ENCODE measurements at regions not wholly inside any gene's neighbourhood (a gene's known extent, or its start where the extent isn't known, plus 50 kb on each side); places are given as distances from the start of the nearest gene placed in this dataset.
"Not testable (repeated sequence)": the region's sequence is repeated elsewhere in the genome, so short reads cannot be mapped to it uniquely, and the experiment has no call there.

DNA sequence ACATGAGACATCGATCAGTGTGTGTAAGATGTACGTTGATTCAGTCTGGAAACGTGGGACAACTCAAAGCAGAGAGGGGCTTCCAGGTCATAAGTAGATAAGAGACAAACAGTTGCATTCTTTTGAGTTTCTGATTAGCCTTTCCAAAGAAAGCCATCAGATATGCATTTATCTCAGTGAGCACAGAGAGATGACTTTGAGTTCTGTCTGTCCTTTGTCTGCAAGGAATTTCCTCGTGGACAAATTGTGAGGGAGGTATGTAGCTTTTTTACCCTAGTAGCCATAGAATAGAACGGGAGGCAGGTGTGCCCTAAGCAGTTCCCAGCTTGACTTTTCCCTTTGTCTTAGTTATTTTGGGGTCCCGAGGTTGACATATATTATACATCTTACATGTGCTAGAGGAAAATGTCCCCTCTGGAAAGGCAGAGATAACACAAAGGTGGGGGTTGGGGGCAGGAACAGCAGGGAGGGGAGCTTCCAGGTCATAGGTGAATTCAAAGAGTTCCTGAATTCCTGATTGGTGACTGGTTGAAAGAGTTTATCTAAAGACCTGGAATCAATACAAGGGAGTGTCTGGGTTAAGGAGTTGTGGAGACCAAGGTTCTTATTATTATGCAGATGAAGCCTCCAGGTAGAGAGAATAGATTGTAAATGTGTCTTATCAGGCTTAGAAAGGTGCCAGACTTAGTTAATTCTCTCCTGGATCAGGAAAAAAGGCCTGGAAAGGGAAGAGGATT is 237.0 kb downstream of the NFATC2 start:
- no peak for DNase-seq

DNA sequence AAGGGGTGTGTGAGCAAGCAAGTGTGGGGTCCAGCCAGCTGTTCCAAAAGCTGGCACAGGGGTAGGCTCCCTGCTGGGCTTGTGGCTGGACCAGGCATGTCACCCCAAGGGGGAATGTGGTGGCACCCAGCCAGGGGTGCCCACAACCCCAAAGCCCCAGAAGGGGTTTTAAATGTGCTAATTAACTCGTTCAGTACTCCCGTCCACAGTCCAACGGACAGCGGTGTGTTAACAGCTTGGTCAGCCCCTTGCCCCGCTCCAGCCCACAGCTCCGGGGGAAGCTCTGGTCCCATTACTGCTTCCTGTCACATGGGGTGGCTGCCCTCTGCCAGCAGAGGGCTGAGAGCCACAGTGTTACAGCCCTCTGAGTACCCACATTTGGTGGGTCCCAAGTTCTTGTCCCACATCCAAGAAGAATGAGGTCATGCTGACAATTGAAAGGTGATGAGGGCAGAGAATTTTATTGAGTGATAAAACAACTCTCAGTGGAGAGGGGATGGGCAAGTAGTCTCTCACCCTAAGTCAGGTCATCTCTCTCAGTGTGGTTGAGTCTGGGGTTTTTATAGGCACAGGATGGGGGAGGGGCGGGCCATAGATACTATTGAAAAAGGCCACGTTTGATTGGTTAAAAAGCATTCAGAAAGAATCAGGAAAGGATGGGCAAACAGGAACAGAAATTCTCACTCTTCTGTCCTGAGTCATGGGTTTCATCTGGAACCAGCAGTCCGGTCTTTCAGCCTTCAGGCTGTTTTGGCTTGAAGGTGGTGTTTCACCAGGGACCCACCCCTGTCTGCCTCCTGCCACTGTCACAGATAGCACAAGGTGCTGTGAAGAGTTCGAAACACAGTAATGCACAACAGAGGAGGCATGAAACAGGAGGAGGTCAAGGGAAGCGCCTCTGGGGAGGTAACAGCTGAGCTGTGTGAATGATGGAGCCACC is 238.5 kb downstream of the NFATC2 start:
- DNase-seq = no peak

DNA sequence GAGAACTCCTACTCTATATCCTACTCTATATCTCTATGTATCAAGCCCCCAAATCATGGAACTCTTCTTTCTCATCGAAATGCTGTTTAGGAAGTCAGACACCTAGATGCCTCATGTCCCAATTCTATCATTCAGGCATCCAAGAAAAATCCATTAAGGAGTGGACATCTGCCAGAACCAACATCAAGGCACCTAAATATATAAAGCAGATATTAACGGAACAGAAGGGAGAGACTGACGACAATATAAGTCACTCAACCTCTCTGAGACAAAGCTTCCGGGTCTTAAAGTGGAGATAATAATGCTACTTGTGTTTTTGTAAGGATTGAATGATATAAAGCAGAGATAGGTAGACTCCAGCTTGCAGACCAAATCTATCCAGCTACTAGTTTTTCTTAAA is 241.5 kb downstream of the NFATC2 start:
- no peak for DNase-seq

DNA sequence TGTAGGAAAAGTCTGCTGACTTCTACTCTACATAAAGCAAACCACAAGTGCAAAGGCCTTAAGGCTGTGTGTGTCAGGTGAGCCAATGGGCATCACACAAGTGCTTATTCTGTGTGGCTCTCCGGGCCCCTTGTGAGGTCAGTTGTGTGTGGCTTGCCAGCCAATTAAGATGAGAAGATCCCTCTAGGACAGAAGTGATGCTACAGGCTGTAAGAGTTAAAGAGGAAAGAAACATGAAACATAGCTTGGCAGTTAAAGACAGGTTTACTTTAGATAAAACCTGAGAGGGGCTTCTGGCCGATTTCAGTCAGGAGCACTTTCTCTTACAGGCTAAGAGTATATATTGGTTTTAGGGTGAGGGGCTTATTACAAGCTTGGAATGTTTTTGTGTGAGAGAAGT is 242.4 kb downstream of the NFATC2 start:
- no peak for DNase-seq

DNA sequence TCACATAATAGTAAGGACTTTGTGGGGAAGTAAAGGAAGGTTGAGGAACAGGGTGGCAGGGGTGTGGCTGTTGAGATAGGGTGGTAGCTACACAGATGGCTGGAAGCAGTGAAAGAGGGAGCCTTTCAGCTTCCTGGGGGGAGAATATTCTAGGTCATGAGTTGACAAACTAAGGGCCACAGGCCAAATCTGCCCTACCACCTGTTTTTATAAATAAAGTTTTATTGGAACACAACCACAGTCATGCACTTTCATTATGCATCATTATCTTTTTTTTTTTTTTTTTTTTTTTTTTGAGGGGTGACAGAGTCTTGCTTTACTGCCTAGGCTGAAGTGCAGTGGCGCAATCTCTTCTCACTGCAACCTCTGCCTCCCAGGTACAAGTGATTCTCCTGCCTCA is 243.1 kb downstream of the NFATC2 start:
- DNase-seq = no peak

DNA sequence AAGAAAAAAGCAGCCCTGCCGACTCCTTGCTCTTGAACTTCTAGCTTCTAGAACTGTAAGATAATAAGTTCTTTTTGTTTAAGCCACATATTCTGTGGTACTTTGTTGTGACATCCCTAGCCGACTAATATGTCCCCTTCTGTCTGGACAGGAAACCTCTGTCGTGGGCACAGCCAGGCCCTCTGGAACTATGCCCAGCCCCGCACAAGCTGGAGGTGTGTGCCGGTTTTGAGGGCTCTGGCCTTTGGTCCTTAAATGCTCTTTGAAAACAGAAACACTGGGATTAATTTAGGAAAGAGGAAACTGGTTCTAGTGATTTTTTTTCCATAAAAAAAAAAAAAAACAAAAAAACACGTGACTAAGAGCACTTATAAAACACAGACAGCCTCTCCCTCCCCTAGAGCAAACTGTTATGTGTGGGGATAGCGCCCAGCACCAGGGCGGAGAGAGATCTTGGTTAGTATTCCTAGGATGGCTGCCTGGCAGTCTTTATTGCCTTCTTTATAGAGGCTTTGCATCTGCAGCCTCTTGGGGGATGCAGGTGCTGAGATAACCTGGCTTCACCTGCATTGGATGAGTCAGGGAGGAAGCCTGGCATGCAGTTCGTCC is 244.3 kb downstream of the NFATC2 start:
- no peak for DNase-seq

DNA sequence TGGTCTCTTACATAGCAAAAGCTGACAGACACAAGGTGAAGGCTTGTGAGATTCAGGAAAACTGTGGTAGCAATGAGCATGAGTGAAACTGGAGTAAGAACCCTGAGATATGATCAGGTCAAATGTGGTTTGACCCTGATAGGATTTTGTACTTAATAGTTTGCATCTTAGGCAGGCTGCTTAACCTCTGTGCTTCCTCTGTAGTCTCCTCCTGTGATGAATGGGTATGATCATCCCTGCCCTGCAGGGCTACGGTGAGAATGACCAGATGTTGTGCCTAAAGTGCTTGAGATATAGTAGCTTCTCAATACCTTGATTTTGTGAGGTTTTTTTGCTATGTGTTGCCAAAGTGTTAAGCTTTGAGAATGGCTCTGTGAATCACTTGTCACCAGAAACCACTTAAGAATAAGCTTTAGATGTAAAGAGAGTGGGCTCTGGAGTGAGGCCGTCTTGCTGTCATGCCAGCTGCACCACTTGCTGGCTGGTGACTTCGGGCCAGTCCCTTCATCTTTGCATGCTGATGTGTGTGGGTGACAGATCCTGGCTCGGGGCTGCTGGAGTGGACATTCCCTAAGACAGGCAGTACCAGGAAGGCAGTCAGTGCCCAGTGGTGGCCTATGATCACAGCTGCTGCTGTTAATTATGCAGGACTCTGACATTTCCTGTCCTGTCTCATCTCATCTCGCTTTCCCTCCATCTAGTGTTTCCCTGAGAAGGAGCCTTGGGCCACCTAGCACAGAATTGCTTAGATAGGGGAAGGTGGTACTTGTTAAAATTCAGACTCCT is 254.7 kb downstream of the NFATC2 start:
- no peak for DNase-seq

DNA sequence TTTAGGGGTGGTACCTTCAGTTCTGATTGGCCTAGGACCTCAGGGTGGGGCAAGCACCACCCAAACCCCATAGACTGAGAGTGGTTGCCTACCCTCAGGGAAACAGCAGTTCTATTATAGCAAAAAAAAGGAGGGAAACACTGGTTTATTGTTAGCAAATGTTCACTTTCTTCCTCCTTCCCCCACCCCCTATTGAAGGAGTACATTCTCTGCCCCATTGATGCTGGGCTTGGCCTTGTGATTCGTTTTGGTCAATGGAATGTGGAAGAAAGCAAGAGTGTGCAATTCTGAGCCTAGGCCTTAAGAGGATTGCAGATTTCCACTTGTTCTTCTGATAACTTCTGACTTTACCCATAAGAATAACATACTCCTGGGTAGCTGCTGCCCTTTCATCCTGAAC is 255.8 kb downstream of the NFATC2 start:
- DNase-seq = no peak

DNA sequence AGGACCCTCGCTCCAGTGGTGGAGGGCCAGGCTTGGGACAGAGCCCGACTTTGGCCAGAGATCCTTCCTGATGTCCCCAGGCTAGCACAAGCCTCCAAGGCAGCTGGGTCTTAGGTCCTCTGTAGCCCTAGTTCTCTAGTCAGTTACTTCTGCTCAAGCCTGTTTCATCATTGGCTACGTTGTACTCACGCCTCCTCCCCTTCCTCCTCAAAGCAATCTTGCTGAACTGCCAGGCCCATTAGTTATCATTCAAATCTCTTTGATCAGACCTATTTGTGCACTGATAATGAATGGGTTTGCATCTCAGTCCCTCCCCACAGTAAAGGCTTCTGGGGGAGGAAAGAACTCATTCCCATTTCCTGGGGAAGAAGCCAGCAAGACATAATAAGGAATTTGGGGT is 256.8 kb downstream of the NFATC2 start:
- peak in 1 of 2 donors; percentile 19 for DNase-seq

DNA sequence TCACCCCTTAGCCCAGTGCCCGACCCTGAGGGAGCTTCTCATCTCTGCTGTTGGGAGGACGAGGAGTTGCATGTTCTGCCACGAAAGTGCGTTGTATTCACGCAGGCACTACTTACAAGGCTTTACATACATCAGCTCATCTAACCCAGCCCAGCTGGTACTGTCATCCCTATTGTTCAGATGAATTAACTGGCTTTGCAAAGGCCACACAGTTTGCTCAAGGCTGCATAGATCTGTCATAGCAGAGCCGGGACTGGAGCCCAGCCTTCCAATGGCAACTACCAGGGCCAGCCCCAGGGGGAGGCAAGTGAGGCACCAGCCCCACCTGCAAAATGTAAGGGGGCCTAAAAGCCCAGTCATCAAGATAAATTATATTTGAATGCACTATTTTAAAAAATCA is 257.6 kb downstream of the NFATC2 start:
- no peak for DNase-seq

DNA sequence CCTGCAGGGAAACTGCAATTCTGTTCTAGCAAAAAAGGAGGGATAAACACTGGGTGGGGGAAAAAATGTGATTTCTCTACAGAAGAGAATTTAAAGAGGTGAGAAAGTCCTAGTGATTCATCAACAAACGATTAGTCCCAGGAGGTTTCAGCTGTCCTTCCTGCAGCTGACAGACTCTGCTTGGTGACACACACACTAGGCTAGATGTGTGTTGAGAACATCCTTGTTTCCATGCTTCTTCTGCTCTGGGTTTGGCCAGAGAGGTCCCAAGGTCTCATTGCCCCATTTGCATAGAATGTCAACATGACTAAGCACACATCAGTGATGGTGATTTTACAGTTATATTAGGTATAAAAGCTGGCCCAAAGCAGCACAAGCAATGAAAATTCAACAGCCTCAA is 258.3 kb downstream of the NFATC2 start:
- no peak for DNase-seq

DNA sequence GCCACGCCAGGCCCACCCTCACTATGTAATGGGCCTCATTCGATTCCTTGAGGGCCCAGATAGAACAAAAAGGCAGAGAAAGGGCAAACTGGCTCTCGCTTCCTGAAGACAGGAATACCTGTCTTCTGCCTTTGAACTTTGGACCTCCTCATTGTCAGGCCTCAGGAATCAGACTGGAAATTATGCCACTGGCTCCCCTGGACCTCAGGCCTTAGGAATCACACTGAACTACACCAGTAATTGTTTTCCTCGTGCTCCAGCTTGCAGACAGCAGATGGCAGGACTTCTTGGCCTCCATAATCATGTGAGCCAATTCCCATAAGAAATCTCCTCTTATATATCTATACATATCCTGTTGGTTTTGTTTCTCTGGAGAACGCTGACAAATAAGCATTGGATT is 258.6 kb upstream of the KCNG1 start:
- no peak for DNase-seq

DNA sequence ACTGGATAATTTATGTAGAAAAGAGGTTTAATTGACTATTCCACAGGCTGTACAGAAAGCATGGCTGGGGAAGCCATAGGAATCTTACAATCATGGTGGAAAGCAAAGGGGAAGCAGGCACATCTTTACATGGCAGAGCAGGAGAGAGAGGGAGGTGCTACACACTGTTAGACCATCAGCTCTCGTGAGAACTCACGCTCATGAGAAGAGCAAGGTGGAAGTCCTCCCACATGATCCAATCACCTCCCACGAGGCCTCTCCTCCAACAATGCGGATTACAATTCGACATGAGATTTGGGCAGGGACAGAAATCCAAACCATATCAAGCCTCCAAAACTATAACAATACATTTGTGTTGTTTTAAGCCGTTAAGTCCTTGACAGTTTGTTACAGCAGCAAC is 257.1 kb upstream of the KCNG1 start:
- no peak for DNase-seq

DNA sequence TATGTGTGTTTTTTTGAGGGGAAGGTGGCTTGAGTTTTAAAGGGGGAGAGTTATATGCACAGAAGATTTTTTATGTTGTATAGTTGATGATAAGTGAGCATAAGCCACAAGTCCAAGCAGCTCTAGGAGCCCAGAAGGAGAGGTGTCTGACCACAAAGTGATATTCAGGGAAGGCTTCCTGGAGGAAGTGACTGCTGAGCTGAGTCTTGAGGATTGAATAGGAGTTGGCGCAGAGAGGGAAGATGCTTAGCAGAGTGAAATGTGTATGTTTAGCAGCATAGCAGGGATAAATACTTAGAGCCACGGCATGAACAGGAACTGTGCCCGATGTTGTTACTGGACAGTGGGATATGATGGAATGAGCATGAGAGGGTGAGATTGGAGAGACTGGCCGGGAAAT is 255.1 kb upstream of the KCNG1 start:
- DNase-seq = no peak

DNA sequence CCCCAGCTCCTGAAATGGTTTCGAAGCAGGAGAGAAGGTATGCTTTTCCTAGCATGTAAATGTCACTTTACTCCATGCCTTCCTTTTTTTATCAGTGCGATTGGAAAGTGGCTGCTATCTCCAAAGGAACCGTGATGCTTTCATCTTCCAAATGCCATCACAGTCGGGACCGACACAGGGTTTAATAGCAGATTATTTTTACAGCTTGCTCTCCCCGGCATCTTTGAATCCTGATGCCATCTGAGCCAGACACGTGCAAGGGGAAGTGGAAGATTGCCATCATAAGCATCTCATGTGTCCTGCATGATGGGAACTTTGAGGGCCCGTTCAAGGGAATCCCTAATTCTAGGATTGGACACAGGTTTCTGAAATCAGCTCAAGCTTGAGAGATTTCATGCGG is 253.4 kb upstream of the KCNG1 start:
- DNase-seq = no peak

DNA sequence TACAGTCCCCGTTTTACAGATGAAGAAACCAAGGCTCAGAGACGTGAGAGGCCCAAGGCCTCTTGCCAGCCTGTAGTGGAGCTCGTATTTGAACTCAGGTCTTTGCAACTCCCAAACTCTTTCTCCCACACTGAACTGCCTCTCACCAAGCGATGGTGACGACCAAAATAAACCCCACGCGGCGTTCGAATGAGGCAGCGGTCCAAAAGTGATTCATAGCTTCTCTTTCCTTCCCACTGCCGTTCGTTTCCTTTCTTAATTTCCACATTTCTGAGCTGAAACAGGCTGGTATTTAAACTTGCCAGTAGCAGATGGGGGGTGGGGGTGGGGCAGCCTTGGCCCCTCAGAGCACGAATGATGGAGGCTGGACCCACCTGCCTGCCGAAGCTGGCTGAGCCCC is 252.9 kb upstream of the KCNG1 start:
- DNase-seq = peak; percentile 7 to 49

DNA sequence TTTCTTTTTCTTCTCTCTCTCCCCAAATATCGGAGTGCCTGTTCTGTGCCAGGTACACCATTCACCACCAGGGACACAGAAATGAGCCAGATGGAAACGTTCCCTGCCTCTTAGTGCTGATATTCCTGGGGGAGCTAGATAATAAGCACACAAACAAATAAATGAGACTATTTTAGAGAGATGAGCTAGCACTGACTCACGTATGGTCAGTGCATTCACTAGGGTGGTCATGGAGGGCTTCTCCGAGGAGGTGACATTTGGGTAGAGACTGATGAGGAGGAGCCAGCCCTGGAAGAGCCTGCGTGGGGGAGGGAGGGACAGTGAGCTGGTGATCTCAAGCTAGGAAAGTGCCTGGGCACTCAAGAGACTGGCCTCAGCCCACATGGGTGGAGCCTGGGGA is 252.3 kb upstream of the KCNG1 start:
- DNase-seq = no peak

DNA sequence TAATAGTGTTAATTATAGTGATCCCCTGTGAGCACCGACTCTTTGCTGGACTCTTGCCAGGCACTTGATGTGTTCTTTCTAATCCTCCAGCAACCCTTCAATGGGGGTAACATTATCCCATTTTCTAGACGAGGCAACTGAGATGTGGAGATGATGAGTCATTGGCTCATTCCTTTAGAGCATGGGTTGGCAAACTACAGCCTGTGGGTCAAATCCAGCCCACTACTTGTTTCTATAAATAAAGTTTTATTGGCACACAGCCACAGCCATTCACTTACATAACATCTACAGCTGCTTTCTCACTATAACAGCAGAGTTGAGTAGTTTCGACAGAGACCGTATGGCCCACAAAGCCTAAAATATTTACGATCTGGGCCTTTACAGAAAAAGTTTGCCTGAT is 249.5 kb upstream of the KCNG1 start:
- DNase-seq = peak; percentile 46 to 51

DNA sequence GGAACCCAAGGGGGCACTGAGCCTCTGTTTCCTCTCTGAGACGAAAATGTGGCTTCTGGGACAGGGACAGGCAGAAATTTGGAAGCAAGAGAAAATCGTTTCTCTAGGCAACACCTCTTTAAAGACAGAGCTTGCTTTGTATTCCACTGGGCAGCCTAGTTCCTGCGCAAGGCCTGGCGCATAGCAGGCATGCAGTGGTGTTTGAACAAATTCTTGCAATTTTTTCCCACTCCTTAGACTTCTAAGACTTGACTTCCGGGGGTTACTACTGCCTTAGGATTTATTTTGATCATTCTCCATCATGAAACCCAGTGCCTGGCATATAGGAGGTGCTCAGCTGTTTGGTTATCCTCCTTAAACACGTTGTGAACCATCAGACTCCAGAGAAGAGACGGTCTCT is 249.0 kb upstream of the KCNG1 start:
- no peak for DNase-seq

DNA sequence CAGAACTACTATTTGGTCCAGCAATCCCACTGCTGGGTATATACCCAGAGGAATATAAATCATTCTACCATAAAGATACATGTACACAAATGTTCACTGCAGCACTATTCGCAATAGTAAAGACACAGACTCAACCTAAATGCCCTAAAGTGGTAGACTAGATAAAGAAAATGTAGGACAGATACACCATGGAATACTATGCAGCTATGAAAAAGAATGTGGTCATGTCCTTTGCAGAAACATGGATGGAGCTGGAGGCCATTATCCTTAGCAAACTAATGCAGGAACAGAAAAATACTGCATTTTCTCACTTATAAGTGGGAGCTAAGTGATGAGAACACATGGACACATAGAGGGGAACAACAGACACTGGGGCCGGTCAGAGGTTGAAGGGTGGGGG is 248.4 kb upstream of the KCNG1 start:
- not testable (repeated sequence) for DNase-seq

DNA sequence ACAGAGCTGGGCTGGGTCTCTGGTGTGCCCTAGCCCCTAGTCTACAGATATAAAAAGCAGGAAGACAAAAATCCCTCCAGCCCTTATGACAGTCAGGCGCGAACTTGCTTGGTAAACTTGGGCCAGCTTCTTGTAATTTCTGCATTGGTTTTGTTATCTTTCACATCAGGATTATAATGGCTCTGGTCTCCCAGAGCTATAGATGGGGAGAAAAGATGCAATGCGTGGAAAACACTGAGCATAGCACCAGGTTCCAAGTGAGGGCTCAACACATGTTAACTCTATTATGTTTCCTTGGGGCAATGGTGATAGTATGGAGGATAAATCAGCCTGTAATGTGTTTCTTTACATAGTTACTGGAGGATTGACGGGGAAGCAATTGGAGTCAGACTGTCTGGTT is 246.8 kb upstream of the KCNG1 start:
- DNase-seq = no peak

DNA sequence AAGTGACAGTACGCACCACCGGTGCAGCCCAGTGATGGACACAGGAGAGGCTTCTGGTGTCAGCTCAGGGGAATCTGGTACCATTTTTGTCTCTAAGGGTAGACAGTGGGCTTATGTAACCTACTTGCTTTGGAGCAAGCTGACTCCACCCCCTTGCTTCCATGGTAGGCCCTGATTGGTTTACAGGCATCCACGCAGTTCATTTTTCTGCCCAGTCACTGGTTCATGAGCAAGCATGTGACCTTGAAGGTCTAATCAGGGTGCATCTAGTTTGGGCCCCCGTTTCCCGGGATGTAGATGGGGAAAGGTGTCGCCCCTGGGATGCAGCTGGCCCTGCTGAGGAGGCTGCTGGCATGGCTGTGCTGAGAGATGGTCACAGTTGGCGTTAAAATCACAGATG is 244.8 kb upstream of the KCNG1 start:
- no peak for DNase-seq

DNA sequence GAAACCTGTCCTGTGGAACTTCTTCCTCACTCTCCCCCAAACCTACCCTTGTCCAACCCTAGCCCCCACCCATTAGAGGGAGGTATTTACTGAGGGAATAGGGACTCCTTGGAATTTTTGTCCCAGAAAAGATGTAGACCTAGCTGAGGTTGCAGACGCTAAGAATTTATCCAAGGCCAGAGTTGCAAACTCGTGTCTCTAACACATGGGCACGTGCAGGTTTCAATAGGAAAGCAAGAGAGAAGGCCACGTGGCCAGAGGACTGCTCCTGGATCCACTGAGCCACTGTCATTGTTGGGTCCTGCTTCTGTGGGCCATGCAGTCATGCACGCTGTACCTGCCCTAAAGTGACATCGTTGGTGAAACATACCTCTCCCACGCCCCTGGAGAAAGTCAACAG is 243.4 kb upstream of the KCNG1 start:
- DNase-seq = no peak

All from inflammatory macrophage (primary cell).